Right lobe of liver (tissue), 6 donors: ENCODE measurements at regions not wholly inside any gene's neighbourhood (a gene's known extent, or its start where the extent isn't known, plus 50 kb on each side); places are given as distances from the start of the nearest gene placed in this dataset.

ENCODE experiments used
- ATAC-seq, 4 donors: fragments of 200-7000 bp; cut with Tn5 transposase; one replicate each; pipeline ENCODE4 v1.9.1; 2020; ENCODE audit warnings: mild to moderate bottlenecking in 4 of 4, moderate library complexity in 4 of 4
- DNase-seq, 3 donors: peaks; one replicate each; pipeline ENCODE4 v3.0.0-alpha.2; 2020
- H3K27ac ChIP-seq, 3 donors: fragments of 200-600 bp; one replicate each; pipeline ENCODE4 v1.8.0; 2022
- H3K27me3 ChIP-seq, 2 donors: fragments of 200-600 bp; one replicate each; pipeline ENCODE4 v1.8.0; 2022
- H3K36me3 ChIP-seq, 4 donors: fragments of 200-600 bp; sonication (generic) in 1 of 4; one replicate each; pipeline versions ENCODE4 v1.5.1 to v1.8.0; 2017 to 2022; ENCODE audit warnings: control low read depth in 1 of 4
- H3K4me1 ChIP-seq, 4 donors: fragments of 200-600 bp; sonication (generic) in 1 of 4; one replicate each; pipeline versions ENCODE4 v1.5.1 to v1.8.0; 2017 to 2022; ENCODE audit warnings: control low read depth in 1 of 4
- H3K4me3 ChIP-seq, 3 donors: fragments of 200-600 bp; one replicate each; pipeline ENCODE4 v1.8.0; 2022
- H3K9me3 ChIP-seq, 4 donors: fragments of 200-600 bp; sonication (generic) in 1 of 4; one replicate each; pipeline versions ENCODE4 v1.5.1 to v1.8.0; 2017 to 2022; ENCODE audit warnings: control low read depth in 1 of 4
- CTCF ChIP-seq, 4 donors: fragments of 200-600 bp in 3 of 4; fragments of 450-650 bp in 1 of 4; IDR thresholded peaks; one replicate each; pipeline versions ENCODE4 v1.5.1 to v1.8.0; 2016 to 2022; ENCODE audit warnings: antibody characterized with exemption in 4 of 4, mild to moderate bottlenecking in 2 of 4
- POLR2A ChIP-seq: fragments of 450-650 bp; IDR thresholded peaks from one replicate; pipeline ENCODE4 v1.6.1; 2017; ENCODE audit warnings: antibody characterized with exemption, mild to moderate bottlenecking
- WGBS: methylation state at CpG from one replicate; pipeline ENCODE4 v1.1.6; 2018; ENCODE audit warnings: low coverage, low lambda C conversion rate; ENCODE audit not compliant: insufficient coverage; ENCODE audit errors: missing lambda C conversion rate; 5-methylcytosine and 5-hydroxymethylcytosine counted together
- intact Hi-C, 2 donors: fragments of 100-400 bp; cut with DNase I; formaldehyde crosslinking; loops; one replicate each; pipeline versions ENCODE4 v1.11.2 to v1.14.1; 2022
- donor health status: DM: no; HTN: yes; CAD: no.
- donor health status: DM: no; HTN: no; CAD: no.
- donor health status: DM: no; HTN: no; CAD: no.
- donor health status: DM: no; HTN: yes; CAD: no.
- donor health status: DM: no; HTN: yes; CAD: no.

GRCh38 chr12:93186621-93187020 lies 191.1 kb upstream of the NUDT4 start:
- H3K27ac ChIP-seq: no peak overlapping the region
- WGBS: 100% methylated on average over 2 of the region's 2 CpGs
- H3K4me1 ChIP-seq: no peaks in the 10 kb centered on the region
- ATAC-seq: no peak
- intact Hi-C loops: no loop called here
- no peak for DNase-seq
- H3K36me3 ChIP-seq: no peaks in the 10 kb centered on the region
- TF ChIP-seq POLR2A: no peak
- no peak for TF ChIP-seq CTCF (IDR thresholded peaks at IDR 0.05)
- no peak overlapping the region for H3K4me3 ChIP-seq
- H3K9me3 ChIP-seq: no peaks in the 10 kb centered on the region
- H3K27me3 ChIP-seq: no peaks in the 10 kb centered on the region

GRCh38 chr12:93191423-93191822 lies 186.3 kb upstream of the NUDT4 start:
- no peak for ATAC-seq
- WGBS: 48% methylated on average over 2 of the region's 2 CpGs
- intact Hi-C loops: no loop called here

GRCh38 chr12:93191956-93192355 lies 185.8 kb upstream of the NUDT4 start:
- DNase-seq (no peak), ATAC-seq (no peak)
- Histone ChIP-seq H3K36me3 (no peaks in the 10 kb centered on the region), H3K4me3 (no peak overlapping the region), H3K4me1 (no peaks in the 10 kb centered on the region), H3K27me3 (no peaks in the 10 kb centered on the region), H3K9me3 (no peaks in the 10 kb centered on the region), H3K27ac (no peak overlapping the region)
- 79% methylated on average over 8 of the region's 8 CpGs for WGBS
- intact Hi-C loops: no loop called here
- TF ChIP-seq POLR2A: no peak
- TF ChIP-seq CTCF (IDR thresholded peaks at IDR 0.05): no peak

More at GRCh38 chr12:93191423-93191822, 186.3 kb upstream of the NUDT4 start:
- no peaks in the 10 kb centered on the region for H3K9me3 ChIP-seq
- H3K4me3 ChIP-seq: no peak overlapping the region
- no peaks in the 10 kb centered on the region for H3K36me3 ChIP-seq
- H3K4me1 ChIP-seq: no peaks in the 10 kb centered on the region
- no peaks in the 10 kb centered on the region for H3K27me3 ChIP-seq
- no peak overlapping the region for H3K27ac ChIP-seq
- no peak for DNase-seq
- no peak for TF ChIP-seq CTCF (IDR thresholded peaks at IDR 0.05)
- no peak for TF ChIP-seq POLR2A

GRCh38 chr12:93192878-93193277 lies 184.8 kb upstream of the NUDT4 start:
- WGBS: 86% methylated on average over 1 of the region's 1 CpG
- Histone ChIP-seq H3K27ac (no peak overlapping the region), H3K36me3 (no peaks in the 10 kb centered on the region), H3K4me3 (no peak overlapping the region), H3K27me3 (no peaks in the 10 kb centered on the region), H3K9me3 (no peaks in the 10 kb centered on the region), H3K4me1 (no peaks in the 10 kb centered on the region)
- ATAC-seq: no peak
- intact Hi-C loops: no loop called here
- no peak for DNase-seq
- TF ChIP-seq POLR2A (no peak), CTCF (IDR thresholded peaks at IDR 0.05) (no peak)

GRCh38 chr12:93195511-93195910 lies 182.2 kb upstream of the NUDT4 start:
- ATAC-seq (no peak), DNase-seq (no peak)
- intact Hi-C loops: no loop called here
- H3K4me1 ChIP-seq: no peaks in the 10 kb centered on the region
- H3K36me3 ChIP-seq: no peaks in the 10 kb centered on the region
- H3K4me3 ChIP-seq: no peak overlapping the region
- WGBS: 76% methylated on average over 4 of the region's 4 CpGs
- H3K27ac ChIP-seq: no peak overlapping the region
- TF ChIP-seq CTCF (IDR thresholded peaks at IDR 0.05): no peak
- TF ChIP-seq POLR2A: no peak
- no peaks in the 10 kb centered on the region for H3K9me3 ChIP-seq
- no peaks in the 10 kb centered on the region for H3K27me3 ChIP-seq
